MM.1S (cell line): ENCODE measurements at regions not wholly inside any gene's neighbourhood (a gene's known extent, or its start where the extent isn't known, plus 50 kb on each side); places are given as distances from the start of the nearest gene placed in this dataset.

Experiments
- DNase-seq: peaks from one replicate; pipeline ENCODE4 v3.0.0-alpha.2; 2015
- H2AFZ ChIP-seq: fragments of 300-600 bp; sonication (generic); 2 replicates; pipeline ENCODE4 v1.6.0; 2016; ENCODE audit warnings: antibody characterized with exemption, low read length
- H3F3A ChIP-seq: fragments of 300-600 bp; sonication (generic); 2 replicates; pipeline ENCODE4 v1.6.1; 2016; ENCODE audit warnings: mild to moderate bottlenecking, antibody characterized with exemption, low read length, moderate library complexity, mixed read lengths; ENCODE audit not compliant: insufficient read depth
- H3K27ac ChIP-seq: fragments of 300-600 bp; sonication (generic); 2 replicates; pipeline ENCODE4 v1.5.1; 2016; ENCODE audit warnings: mild to moderate bottlenecking, low read length
- H3K27me3 ChIP-seq: fragments of 300-600 bp; sonication (generic); replicated peaks from 2 replicates; pipeline ENCODE4 v1.6.0; 2016; ENCODE audit warnings: low read length; ENCODE audit not compliant: insufficient read depth
- H3K36me3 ChIP-seq: fragments of 300-600 bp; sonication (generic); replicated peaks from 2 replicates; pipeline ENCODE4 v1.6.1; 2016; ENCODE audit warnings: mild to moderate bottlenecking, low read length, mixed read lengths; ENCODE audit not compliant: insufficient read depth
- H3K4me1 ChIP-seq: fragments of 300-600 bp; sonication (generic); 2 replicates; pipeline ENCODE4 v1.6.1; 2016; ENCODE audit warnings: low read length, mixed read lengths
- H3K4me2 ChIP-seq: fragments of 300-600 bp; sonication (generic); 2 replicates; pipeline ENCODE4 v1.6.0; 2016; ENCODE audit warnings: low read depth, low read length
- H3K4me3 ChIP-seq: fragments of 300-600 bp; sonication (generic); 2 replicates; pipeline ENCODE4 v1.5.1; 2016; ENCODE audit warnings: low read length, mixed read lengths
- H3K79me2 ChIP-seq: fragments of 300-600 bp; sonication (generic); 2 replicates; pipeline ENCODE4 v1.6.1; 2016; ENCODE audit warnings: mixed run types, low read length, mixed read lengths
- H3K9ac ChIP-seq: fragments of 300-600 bp; sonication (generic); 2 replicates; pipeline ENCODE4 v1.6.1; 2016; ENCODE audit warnings: low read length, mixed read lengths
- H3K9me2 ChIP-seq: fragments of 300-600 bp; sonication (generic); replicated peaks from 2 replicates; pipeline ENCODE4 v1.6.1; 2016; ENCODE audit warnings: mild to moderate bottlenecking, low read length, mixed read lengths; ENCODE audit not compliant: insufficient read depth
- H3K9me3 ChIP-seq: fragments of 300-600 bp; sonication (generic); replicated peaks from 2 replicates; pipeline ENCODE4 v1.6.1; 2016; ENCODE audit warnings: mild to moderate bottlenecking, low read length, mixed read lengths; ENCODE audit not compliant: insufficient read depth
- H4K20me1 ChIP-seq: fragments of 300-600 bp; sonication (generic); 2 replicates; pipeline ENCODE4 v1.6.1; 2016; ENCODE audit warnings: mild to moderate bottlenecking, low read length, moderate library complexity, mixed read lengths; ENCODE audit not compliant: insufficient read depth
- CTCF ChIP-seq: fragments of 300-600 bp; sonication (generic); IDR thresholded peaks from 2 replicates; pipeline ENCODE4 v1.5.1; 2016; ENCODE audit warnings: antibody characterized with exemption, low read length, mixed read lengths
- EZH2 ChIP-seq: fragments of 300-600 bp; sonication (generic); optimal IDR thresholded peaks from 2 replicates; pipeline ENCODE3; 2017; ENCODE audit warnings: low read depth, mild to moderate bottlenecking, antibody characterized with exemption, low read length, mixed read lengths
- EZH2phosphoT487 ChIP-seq: fragments of 300-600 bp; sonication (generic); IDR thresholded peaks from 2 replicates; pipeline ENCODE4 v1.6.1; 2018; ENCODE audit warnings: antibody characterized with exemption, low read length

GRCh38 chr7:89928451-89928850 lies 225.8 kb upstream of the STEAP1 start:
- Histone ChIP-seq H3K36me3 (no peaks in the 10 kb centered on the region), H3K4me1 (no peaks in the 10 kb centered on the region), H3K27me3 (no peaks in the 10 kb centered on the region), H4K20me1 (no peaks in the 10 kb centered on the region), H3F3A (no peaks in the 10 kb centered on the region; the same call in 1 of the 2 replicates), H3K9me3 (no peaks in the 10 kb centered on the region), H2AFZ (no peak overlapping the region), H3K79me2 (no peaks in the 10 kb centered on the region), H3K9me2 (no peaks in the 10 kb centered on the region), H3K27ac (no peak overlapping the region), H3K4me3 (no peak overlapping the region), H3K9ac (no peak overlapping the region), H3K4me2 (no peak overlapping the region)
- DNase-seq: no peak
- TF ChIP-seq CTCF (no peak), EZH2 (no peak)

- no peak overlapping the region for H3K27ac ChIP-seq
- no peak overlapping the region for H2AFZ ChIP-seq
- H3K9ac ChIP-seq: no peak overlapping the region
- no peaks in the 10 kb centered on the region for H3K79me2 ChIP-seq
- TF ChIP-seq EZH2phosphoT487 (no peak), EZH2 (no peak), CTCF (no peak)
- no peaks in the 10 kb centered on the region for H3K9me2 ChIP-seq
- H3K9me3 ChIP-seq: no peaks in the 10 kb centered on the region
- H4K20me1 ChIP-seq: no peaks in the 10 kb centered on the region
- no peaks in the 10 kb centered on the region for H3F3A ChIP-seq
- no peak overlapping the region for H3K4me2 ChIP-seq
- no peak for DNase-seq
- H3K4me3 ChIP-seq: no peak overlapping the region
- H3K27me3 ChIP-seq: no peaks in the 10 kb centered on the region
- H3K36me3 ChIP-seq: no peaks in the 10 kb centered on the region
- H3K4me1 ChIP-seq: no peaks in the 10 kb centered on the region
Observed at GRCh38 chr7:89934101-89934500, 220.2 kb upstream of the STEAP1 start.

- H2AFZ ChIP-seq: no peak overlapping the region
- no peaks in the 10 kb centered on the region for H3K4me1 ChIP-seq
- H3F3A ChIP-seq: no peaks in the 10 kb centered on the region
- no peak for DNase-seq
- no peaks in the 10 kb centered on the region for H3K27me3 ChIP-seq
- H3K9me2 ChIP-seq: no peaks in the 10 kb centered on the region
- no peak overlapping the region for H3K27ac ChIP-seq
- no peaks in the 10 kb centered on the region for H4K20me1 ChIP-seq
- no peak overlapping the region for H3K9ac ChIP-seq
- H3K4me3 ChIP-seq: no peak overlapping the region
- H3K79me2 ChIP-seq: no peaks in the 10 kb centered on the region
- no peak overlapping the region for H3K4me2 ChIP-seq
- H3K36me3 ChIP-seq: no peaks in the 10 kb centered on the region
- no peak for TF ChIP-seq EZH2
- no peak for TF ChIP-seq CTCF
- no peak for TF ChIP-seq EZH2phosphoT487
- no peaks in the 10 kb centered on the region for H3K9me3 ChIP-seq
Observed at GRCh38 chr7:89943525-89944050, 210.7 kb upstream of the STEAP1 start.
